Muscle layer of duodenum (tissue), 2 donors: ENCODE measurements at regions not wholly inside any gene's neighbourhood (a gene's known extent, or its start where the extent isn't known, plus 50 kb on each side); places are given as distances from the start of the nearest gene placed in this dataset.

Experiments
- H3K27ac ChIP-seq: one replicate; pipeline ENCODE4 v1.7.0; 2013; ENCODE audit warnings: mild to moderate bottlenecking, low read length
- H3K27me3 ChIP-seq: one replicate; pipeline ENCODE4 v1.7.0; 2013; ENCODE audit warnings: low read depth, mild to moderate bottlenecking, control low read depth, low read length
- H3K36me3 ChIP-seq, 2 donors: one replicate each; pipeline ENCODE4 v1.7.0; 2013; ENCODE audit warnings: low read length in 2 of 2, control low read depth in 1 of 2, mild to moderate bottlenecking in 1 of 2; ENCODE audit not compliant: insufficient read depth in 2 of 2, control insufficient read depth in 1 of 2
- H3K4me1 ChIP-seq, 2 donors: one replicate each; pipeline ENCODE4 v1.7.0; 2013; ENCODE audit warnings: low read length in 2 of 2, mild to moderate bottlenecking in 2 of 2, control low read depth in 1 of 2, moderate library complexity in 1 of 2; ENCODE audit not compliant: insufficient read depth in 2 of 2, control insufficient read depth in 1 of 2
- H3K4me3 ChIP-seq, 2 donors: one replicate each; pipeline ENCODE4 v1.7.0; 2013; ENCODE audit warnings: low read length in 2 of 2, low read depth in 1 of 2, mild to moderate bottlenecking in 1 of 2
- H3K9me3 ChIP-seq, 2 donors: one replicate each; pipeline ENCODE4 v1.7.0; 2013; ENCODE audit warnings: low read length in 2 of 2, control low read depth in 1 of 2, mild to moderate bottlenecking in 1 of 2; ENCODE audit not compliant: control insufficient read depth in 1 of 2
- donor health status: healthy.

- H3K27me3 ChIP-seq: no peaks in the 10 kb centered on the region
- no peaks in the 10 kb centered on the region for H3K4me1 ChIP-seq
- H3K27ac ChIP-seq: no peak overlapping the region
- no peaks in the 10 kb centered on the region for H3K9me3 ChIP-seq
- no peaks in the 10 kb centered on the region for H3K36me3 ChIP-seq
- no peak overlapping the region for H3K4me3 ChIP-seq
These were observed 354.9 kb upstream of the ATP11B start for GRCh38 chr3:182438398-182438797.

GRCh38 chr3:182440101-182440500, 353.2 kb upstream of the ATP11B start:
- no peak overlapping the region for H3K27ac ChIP-seq
- no peaks in the 10 kb centered on the region for H3K36me3 ChIP-seq
- no peaks in the 10 kb centered on the region for H3K27me3 ChIP-seq
- H3K4me3 ChIP-seq: no peak overlapping the region
- H3K4me1 ChIP-seq: no peaks in the 10 kb centered on the region
- H3K9me3 ChIP-seq: no peaks in the 10 kb centered on the region

GRCh38 chr3:182445576-182445975, 347.7 kb upstream of the ATP11B start:
- Histone ChIP-seq H3K9me3 (no peaks in the 10 kb centered on the region), H3K4me3 (no peak overlapping the region), H3K4me1 (no peaks in the 10 kb centered on the region), H3K27ac (no peak overlapping the region), H3K36me3 (no peaks in the 10 kb centered on the region), H3K27me3 (no peaks in the 10 kb centered on the region)

GRCh38 chr3:182450942-182451787, 342.1 kb upstream of the ATP11B start:
- H3K27me3 ChIP-seq: no peaks in the 10 kb centered on the region
- H3K27ac ChIP-seq: no peak overlapping the region
- H3K9me3 ChIP-seq: peaks cover 0 to 6% of the 10 kb centered on the region in 2 donors
- H3K4me1 ChIP-seq: no peaks in the 10 kb centered on the region
- H3K4me3 ChIP-seq: no peak overlapping the region
- no peaks in the 10 kb centered on the region for H3K36me3 ChIP-seq

GRCh38 chr3:182451871-182452270, 341.4 kb upstream of the ATP11B start:
- H3K9me3 ChIP-seq: peaks cover 0 to 6% of the 10 kb centered on the region in 2 donors
- no peaks in the 10 kb centered on the region for H3K4me1 ChIP-seq
- no peaks in the 10 kb centered on the region for H3K36me3 ChIP-seq
- H3K4me3 ChIP-seq: no peak overlapping the region
- H3K27me3 ChIP-seq: no peaks in the 10 kb centered on the region
- no peak overlapping the region for H3K27ac ChIP-seq

- H3K27ac ChIP-seq: no peak overlapping the region
- H3K9me3 ChIP-seq: peaks cover 0 to 6% of the 10 kb centered on the region in 2 donors
- H3K4me3 ChIP-seq: no peak overlapping the region
- H3K36me3 ChIP-seq: no peaks in the 10 kb centered on the region
- H3K27me3 ChIP-seq: no peaks in the 10 kb centered on the region
- no peaks in the 10 kb centered on the region for H3K4me1 ChIP-seq
These were observed 338.3 kb upstream of the ATP11B start for GRCh38 chr3:182455011-182455410.

GRCh38 chr3:182460303-182460702, 333.0 kb upstream of the ATP11B start:
- Histone ChIP-seq H3K27ac (no peak overlapping the region), H3K9me3 (peaks cover 0 to 13% of the 10 kb centered on the region in 2 donors), H3K4me3 (no peak overlapping the region), H3K4me1 (no peaks in the 10 kb centered on the region), H3K27me3 (no peaks in the 10 kb centered on the region), H3K36me3 (no peaks in the 10 kb centered on the region)

- no peak overlapping the region for H3K4me3 ChIP-seq
- no peaks in the 10 kb centered on the region for H3K36me3 ChIP-seq
- H3K4me1 ChIP-seq: no peaks in the 10 kb centered on the region
- no peak overlapping the region for H3K27ac ChIP-seq
- H3K27me3 ChIP-seq: no peaks in the 10 kb centered on the region
- peaks cover 0 to 11% of the 10 kb centered on the region in 2 donors for H3K9me3 ChIP-seq
These were observed 331.2 kb upstream of the ATP11B start for GRCh38 chr3:182462152-182462551.

- Histone ChIP-seq H3K27ac (no peak overlapping the region), H3K4me3 (no peak overlapping the region), H3K9me3 (peaks cover 0 to 11% of the 10 kb centered on the region in 2 donors), H3K4me1 (no peaks in the 10 kb centered on the region), H3K36me3 (no peaks in the 10 kb centered on the region), H3K27me3 (no peaks in the 10 kb centered on the region)
These were observed 328.7 kb upstream of the ATP11B start for GRCh38 chr3:182464513-182465145.

- no peaks in the 10 kb centered on the region for H3K4me1 ChIP-seq
- no peaks in the 10 kb centered on the region for H3K27me3 ChIP-seq
- no peaks in the 10 kb centered on the region for H3K36me3 ChIP-seq
- H3K9me3 ChIP-seq: peaks cover 0 to 11% of the 10 kb centered on the region in 2 donors
- H3K27ac ChIP-seq: no peak overlapping the region
- H3K4me3 ChIP-seq: no peak overlapping the region
These were observed 327.8 kb upstream of the ATP11B start for GRCh38 chr3:182465301-182466185.

- Histone ChIP-seq H3K9me3 (no peaks in the 10 kb centered on the region), H3K27ac (no peak overlapping the region), H3K4me3 (no peak overlapping the region), H3K27me3 (no peaks in the 10 kb centered on the region), H3K4me1 (no peaks in the 10 kb centered on the region), H3K36me3 (no peaks in the 10 kb centered on the region)
These were observed 324.2 kb upstream of the ATP11B start for GRCh38 chr3:182469086-182469485.
